GM23338 (cell line): ENCODE measurements at regions not wholly inside any gene's neighbourhood (a gene's known extent, or its start where the extent isn't known, plus 50 kb on each side); places are given as distances from the start of the nearest gene placed in this dataset.

ENCODE experiments used
- ATAC-seq: fragments of 200-7000 bp; cut with Tn5 transposase; 3 replicates; pipeline ENCODE4 v1.9.1; 2020
- DNase-seq: peaks from one replicate; pipeline ENCODE4 v3.0.0-alpha.2; 2015; ENCODE audit warnings: low spot score
- H2AFZ ChIP-seq: fragments of 200-600 bp; sonication (generic); 2 replicates; pipeline ENCODE4 v1.8.0; 2016; ENCODE audit warnings: antibody characterized with exemption, mild to moderate bottlenecking, moderate library complexity
- H3F3A ChIP-seq: fragments of 200-600 bp; sonication (generic); replicated peaks from 2 replicates; pipeline ENCODE4 v1.8.0; 2017; ENCODE audit warnings: antibody characterized with exemption, mixed run types, low read depth
- H3K27ac ChIP-seq: fragments of 200-600 bp; sonication (generic); 2 replicates; pipeline ENCODE4 v1.6.1; 2016; ENCODE audit warnings: low read depth
- H3K27me3 ChIP-seq: fragments of 200-600 bp; sonication (generic); 2 replicates; pipeline ENCODE4 v1.8.0; 2016; ENCODE audit warnings: mild to moderate bottlenecking, mixed run types, moderate library complexity; ENCODE audit not compliant: insufficient read depth
- H3K36me3 ChIP-seq: fragments of 200-600 bp; sonication (generic); 2 replicates; pipeline ENCODE4 v1.8.0; 2016; ENCODE audit warnings: mild to moderate bottlenecking; ENCODE audit not compliant: insufficient read depth
- H3K4me1 ChIP-seq: fragments of 200-600 bp; sonication (generic); 2 replicates; pipeline ENCODE4 v1.8.0; 2016; ENCODE audit warnings: mild to moderate bottlenecking, moderate library complexity; ENCODE audit not compliant: insufficient read depth
- H3K4me2 ChIP-seq: fragments of 200-600 bp; sonication (generic); 2 replicates; pipeline ENCODE4 v1.7.1; 2017; ENCODE audit warnings: mixed run types
- H3K4me3 ChIP-seq: fragments of 200-600 bp; sonication (generic); 2 replicates; pipeline ENCODE4 v1.6.1; 2016; ENCODE audit warnings: mixed run types
- H3K79me2 ChIP-seq: fragments of 200-600 bp; sonication (generic); replicated peaks from 2 replicates; pipeline ENCODE4 v1.8.0; 2017; ENCODE audit warnings: mild to moderate bottlenecking; ENCODE audit not compliant: insufficient read depth
- H3K9me2 ChIP-seq: fragments of 200-600 bp; sonication (generic); 2 replicates; pipeline ENCODE4 v1.8.0; 2017; ENCODE audit not compliant: insufficient read depth
- H4K20me1 ChIP-seq: fragments of 200-600 bp; sonication (generic); replicated peaks from 2 replicates; pipeline ENCODE4 v1.8.0; 2017; ENCODE audit warnings: mild to moderate bottlenecking; ENCODE audit not compliant: insufficient read depth
- H3K27ac Mint-ChIP-seq: 2 replicates; pipeline ENCODE4 v1.8.0; 2020; ENCODE audit warnings: inconsistent platforms, mild to moderate bottlenecking, moderate library complexity, mixed read lengths
- H3K27me3 Mint-ChIP-seq: 3 replicates; pipeline ENCODE4 v1.8.0; 2022; ENCODE audit warnings: low read depth, mild to moderate bottlenecking, moderate library complexity, mixed read lengths, inconsistent platforms; ENCODE audit not compliant: insufficient read depth, poor library complexity
- H3K36me3 Mint-ChIP-seq: 3 replicates; pipeline ENCODE4 v1.8.0; 2021; ENCODE audit warnings: low read depth, mild to moderate bottlenecking, inconsistent platforms, moderate library complexity, mixed read lengths
- H3K4me1 Mint-ChIP-seq: 3 replicates; pipeline ENCODE4 v1.8.0; 2020; ENCODE audit warnings: mild to moderate bottlenecking, inconsistent platforms, mixed read lengths
- H3K4me3 Mint-ChIP-seq: 3 replicates; pipeline ENCODE4 v1.8.0; 2021; ENCODE audit warnings: moderate library complexity, mild to moderate bottlenecking, inconsistent platforms, mixed read lengths
- H3K9me3 Mint-ChIP-seq: 3 replicates; pipeline ENCODE4 v1.8.0; 2020; ENCODE audit warnings: moderate library complexity, mild to moderate bottlenecking, inconsistent platforms, mixed read lengths
- CREB1 ChIP-seq: fragments of 250-450 bp; sonication (Bioruptor Pico); IDR thresholded peaks from 2 replicates; pipeline ENCODE4 v1.5.0; 2020; ENCODE audit warnings: low read depth, mild to moderate bottlenecking, moderate library complexity
- CTCF ChIP-seq, 2 experiments: fragments of 200-600 bp in 1 of 2; sonication (generic) in 1 of 2; conservative IDR thresholded peaks; 2 replicates each; pipeline versions ENCODE4 v1.5.1 to v1.6.1; 2016 to 2017; ENCODE audit warnings: antibody characterized with exemption in 2 of 2, low read depth in 2 of 2, mild to moderate bottlenecking in 2 of 2, moderate library complexity in 1 of 2
- ETS1 ChIP-seq: IDR thresholded peaks from 2 replicates; pipeline ENCODE4 v1.6.1; 2016; ENCODE audit warnings: antibody characterized with exemption
- NANOG ChIP-seq: IDR thresholded peaks from 2 replicates; pipeline ENCODE4 v1.6.1; 2016; ENCODE audit warnings: antibody characterized with exemption, borderline replicate concordance
- REST ChIP-seq: IDR thresholded peaks from one replicate; pipeline ENCODE4 v1.6.1; 2018; ENCODE audit warnings: antibody characterized with exemption; ENCODE audit not compliant: unreplicated experiment
- ZNF114 ChIP-seq: fragments of 250-450 bp; sonication (Bioruptor Pico); IDR thresholded peaks from 2 replicates; pipeline ENCODE4 v1.5.0; 2020; ENCODE audit warnings: mild to moderate bottlenecking, moderate library complexity
- ZNF462 ChIP-seq: fragments of 250-450 bp; sonication (Bioruptor Pico); IDR thresholded peaks from 2 replicates; pipeline ENCODE4 v1.5.0; 2020; ENCODE audit warnings: mild to moderate bottlenecking, moderate library complexity

GRCh38 chr9:19512103-19512832, 103.5 kb downstream of the ACER2 start (continued):
- no peak for TF ChIP-seq REST

GRCh38 chr9:19511694-19512093, 102.9 kb downstream of the ACER2 start:
- no peak overlapping the region for H2AFZ ChIP-seq
- no peaks in the 10 kb centered on the region for H3K36me3 Mint-ChIP-seq
- no peak overlapping the region for H3K27ac Mint-ChIP-seq
- H3K9me2 ChIP-seq: no peaks in the 10 kb centered on the region
- H3K4me1 ChIP-seq: peaks cover 3% of the 10 kb centered on the region; the same call in 1 of the 2 replicates
- no peaks in the 10 kb centered on the region for H3K79me2 ChIP-seq
- no peaks in the 10 kb centered on the region for H3K36me3 ChIP-seq
- H3F3A ChIP-seq: no peaks in the 10 kb centered on the region
- no peak overlapping the region for H3K27ac ChIP-seq
- ATAC-seq: no peak
- H3K9me3 Mint-ChIP-seq: no peaks in the 10 kb centered on the region
- H3K27me3 ChIP-seq: no peaks in the 10 kb centered on the region
- no peak overlapping the region for H3K4me3 ChIP-seq
- no peak overlapping the region for H3K4me3 Mint-ChIP-seq
- H3K27me3 Mint-ChIP-seq: peaks cover 4% of the 10 kb centered on the region
- no peaks in the 10 kb centered on the region for H3K4me1 Mint-ChIP-seq
- DNase-seq: no peak
- no peak overlapping the region for H3K4me2 ChIP-seq
- H4K20me1 ChIP-seq: no peaks in the 10 kb centered on the region
- no peak for TF ChIP-seq ETS1
- TF ChIP-seq NANOG: no peak
- TF ChIP-seq ZNF114: no peak
- TF ChIP-seq CREB1: no peak

- Mint-ChIP-seq H3K4me1 (no peaks in the 10 kb centered on the region), H3K9me3 (no peaks in the 10 kb centered on the region), H3K36me3 (no peaks in the 10 kb centered on the region), H3K4me3 (no peak overlapping the region), H3K27me3 (peaks cover 4% of the 10 kb centered on the region), H3K27ac (no peak overlapping the region)
- H3K79me2 ChIP-seq: no peaks in the 10 kb centered on the region
- no peak overlapping the region for H3K4me3 ChIP-seq
- no peak overlapping the region for H2AFZ ChIP-seq
- no peaks in the 10 kb centered on the region for H3F3A ChIP-seq
- ATAC-seq (no peak), DNase-seq (no peak)
- H3K4me2 ChIP-seq: no peak overlapping the region
- H3K36me3 ChIP-seq: no peaks in the 10 kb centered on the region
- no peak overlapping the region for H3K27ac ChIP-seq
- H3K4me1 ChIP-seq: peaks cover 3% of the 10 kb centered on the region; the same call in 1 of the 2 replicates
- H3K9me2 ChIP-seq: no peaks in the 10 kb centered on the region
- H3K27me3 ChIP-seq: no peaks in the 10 kb centered on the region
- no peaks in the 10 kb centered on the region for H4K20me1 ChIP-seq
- TF ChIP-seq ZNF462 (CRISPR knock-in tag) (no peak), ZNF114 (no peak), CTCF (conservative IDR thresholded peaks at IDR 0.05; ENCODE audit: low read depth in 2 of 2) (no peak)
Measured at GRCh38 chr9:19510907-19511306, 102.1 kb downstream of the ACER2 start.
